ENCODE measurements at regions not wholly inside any gene's neighbourhood (a gene's known extent, or its start where the extent isn't known, plus 50 kb on each side); places are given as distances from the start of the nearest gene placed in this dataset.

DNA sequence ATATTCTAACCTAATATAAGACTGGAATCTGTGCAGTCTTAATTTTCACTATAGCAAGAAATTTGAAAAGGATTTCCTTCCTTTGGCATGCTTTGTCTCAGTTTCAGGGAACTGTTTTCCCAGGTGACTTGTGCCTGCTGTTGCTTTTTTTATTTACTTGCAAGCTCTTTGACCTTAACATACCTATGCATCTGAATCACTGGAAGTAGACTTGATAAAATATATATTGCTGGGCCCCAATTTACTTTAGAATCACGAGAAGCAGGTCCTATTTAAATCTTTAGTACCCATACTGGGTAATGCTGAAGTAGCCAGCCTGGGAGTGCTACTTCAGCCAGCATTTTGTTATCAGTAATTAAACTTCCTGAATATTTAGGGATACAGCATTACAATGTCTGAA, 257.9 kb upstream of the ALCAM start:
- TF ChIP-seq ZNF274 (IDR thresholded peaks at IDR 0.05; ENCODE audit: low read depth, low read length) (no peak), SUZ12 (IDR thresholded peaks at IDR 0.05; ENCODE audit: extremely low read depth, insufficient read depth, insufficient read length) (no peak)
